ENCODE measurements at regions not wholly inside any gene's neighbourhood (a gene's known extent, or its start where the extent isn't known, plus 50 kb on each side); places are given as distances from the start of the nearest gene placed in this dataset.

DNA sequence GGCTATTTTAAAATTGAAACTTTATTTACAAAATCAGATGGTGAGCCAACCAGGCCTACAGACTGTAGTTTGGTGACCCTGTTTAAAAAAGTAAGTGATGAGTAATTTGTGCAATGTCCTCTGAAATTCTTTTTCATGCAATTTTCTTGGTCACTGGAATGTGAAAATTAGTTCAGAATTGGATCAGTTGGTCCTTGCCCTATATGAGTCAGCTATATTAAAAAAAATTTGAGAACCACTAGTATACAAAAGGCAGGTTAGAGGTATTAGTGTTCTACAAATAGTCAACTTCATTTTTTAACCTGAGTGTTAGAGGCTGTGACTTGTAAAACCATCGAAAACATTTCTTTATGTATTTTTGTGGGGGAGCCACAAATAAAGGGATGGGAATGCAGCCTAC, 91.1 kb upstream of the NXPH2 start:
- no peaks in the 10 kb centered on the region for H3K9me3 ChIP-seq (ENCODE audit: insufficient read depth, low read length)
- H3K4me3 ChIP-seq (ENCODE audit: insufficient read depth, low read length, poor library complexity, severe bottlenecking): no peak overlapping the region
- H3K36me3 ChIP-seq (ENCODE audit: low read length): no peaks in the 10 kb centered on the region
- H3K9me2 ChIP-seq (replicated peaks; ENCODE audit: insufficient read depth, low read length): no peaks in the 10 kb centered on the region
- H4K20me1 ChIP-seq (ENCODE audit: low read depth, low read length): no peaks in the 10 kb centered on the region
- H2AFZ ChIP-seq (ENCODE audit: low read depth, low read length, severe bottlenecking): no peak overlapping the region
- H3K9ac ChIP-seq (ENCODE audit: low read length): no peak overlapping the region
- no peak overlapping the region for H3K27ac ChIP-seq (ENCODE audit: low read depth, low read length)
- TF ChIP-seq EZH2phosphoT487 (conservative IDR thresholded peaks at IDR 0.05; ENCODE audit: low read length): no peak
- H3K4me2 ChIP-seq (ENCODE audit: low read depth, low read length, poor library complexity, severe bottlenecking): no peak overlapping the region
- H3F3A ChIP-seq (ENCODE audit: insufficient read depth): no peaks in the 10 kb centered on the region
- no peaks in the 10 kb centered on the region for H3K27me3 ChIP-seq (ENCODE audit: low read length)
- H3K79me2 ChIP-seq (ENCODE audit: insufficient read depth, low read length): no peaks in the 10 kb centered on the region

GRCh38 chr2:138867341-138867740, 87.2 kb upstream of the NXPH2 start:
- no peaks in the 10 kb centered on the region for H4K20me1 ChIP-seq (ENCODE audit: low read depth, low read length)
- no peaks in the 10 kb centered on the region for H3K9me3 ChIP-seq (ENCODE audit: insufficient read depth, low read length)
- TF ChIP-seq CTCF (IDR thresholded peaks at IDR 0.05; ENCODE audit: insufficient read depth, low read length, poor library complexity, severe bottlenecking) (no peak), EZH2phosphoT487 (conservative IDR thresholded peaks at IDR 0.05; ENCODE audit: low read length) (no peak)
- H3K4me2 ChIP-seq (ENCODE audit: low read depth, low read length, poor library complexity, severe bottlenecking): no peak overlapping the region
- H2AFZ ChIP-seq (ENCODE audit: low read depth, low read length, severe bottlenecking): no peak overlapping the region
- no peak overlapping the region for H3K27ac ChIP-seq (ENCODE audit: low read depth, low read length)
- H3K36me3 ChIP-seq (ENCODE audit: low read length): no peaks in the 10 kb centered on the region
- H3K9ac ChIP-seq (ENCODE audit: low read length): no peak overlapping the region
- no peak overlapping the region for H3K4me3 ChIP-seq (ENCODE audit: insufficient read depth, low read length, poor library complexity, severe bottlenecking)
- no peaks in the 10 kb centered on the region for H3K27me3 ChIP-seq (ENCODE audit: low read length)
- H3K9me2 ChIP-seq (replicated peaks; ENCODE audit: insufficient read depth, low read length): no peaks in the 10 kb centered on the region
- H3K79me2 ChIP-seq (ENCODE audit: insufficient read depth, low read length): no peaks in the 10 kb centered on the region
- H3F3A ChIP-seq (ENCODE audit: insufficient read depth): no peaks in the 10 kb centered on the region

GRCh38 chr2:138866797-138867196, 86.6 kb upstream of the NXPH2 start:
- no peaks in the 10 kb centered on the region for H4K20me1 ChIP-seq (ENCODE audit: low read depth, low read length)
- no peak overlapping the region for H2AFZ ChIP-seq (ENCODE audit: low read depth, low read length, severe bottlenecking)
- H3K9ac ChIP-seq (ENCODE audit: low read length): no peak overlapping the region
- H3K9me3 ChIP-seq (ENCODE audit: insufficient read depth, low read length): no peaks in the 10 kb centered on the region
- H3K9me2 ChIP-seq (replicated peaks; ENCODE audit: insufficient read depth, low read length): no peaks in the 10 kb centered on the region
- TF ChIP-seq CTCF (IDR thresholded peaks at IDR 0.05; ENCODE audit: insufficient read depth, low read length, poor library complexity, severe bottlenecking): no peak
- TF ChIP-seq EZH2phosphoT487 (conservative IDR thresholded peaks at IDR 0.05; ENCODE audit: low read length): no peak
- H3K79me2 ChIP-seq (ENCODE audit: insufficient read depth, low read length): no peaks in the 10 kb centered on the region
- H3K27ac ChIP-seq (ENCODE audit: low read depth, low read length): no peak overlapping the region
- H3F3A ChIP-seq (ENCODE audit: insufficient read depth): no peaks in the 10 kb centered on the region
- no peaks in the 10 kb centered on the region for H3K36me3 ChIP-seq (ENCODE audit: low read length)
- no peak overlapping the region for H3K4me3 ChIP-seq (ENCODE audit: insufficient read depth, low read length, poor library complexity, severe bottlenecking)
- H3K27me3 ChIP-seq (ENCODE audit: low read length): no peaks in the 10 kb centered on the region
- no peak overlapping the region for H3K4me2 ChIP-seq (ENCODE audit: low read depth, low read length, poor library complexity, severe bottlenecking)

GRCh38 chr2:138853761-138854160, 73.6 kb upstream of the NXPH2 start:
- Histone ChIP-seq H3K4me2 (ENCODE audit: low read depth, low read length, poor library complexity, severe bottlenecking) (no peak overlapping the region), H3F3A (ENCODE audit: insufficient read depth) (no peaks in the 10 kb centered on the region), H4K20me1 (ENCODE audit: low read depth, low read length) (no peaks in the 10 kb centered on the region), H3K9me2 (replicated peaks; ENCODE audit: insufficient read depth, low read length) (no peaks in the 10 kb centered on the region), H3K79me2 (ENCODE audit: insufficient read depth, low read length) (no peaks in the 10 kb centered on the region), H3K9me3 (ENCODE audit: insufficient read depth, low read length) (no peaks in the 10 kb centered on the region), H3K9ac (ENCODE audit: low read length) (no peak overlapping the region), H3K4me3 (ENCODE audit: insufficient read depth, low read length, poor library complexity, severe bottlenecking) (no peak overlapping the region), H3K27me3 (ENCODE audit: low read length) (no peaks in the 10 kb centered on the region), H3K27ac (ENCODE audit: low read depth, low read length) (no peak overlapping the region), H3K36me3 (ENCODE audit: low read length) (no peaks in the 10 kb centered on the region), H2AFZ (ENCODE audit: low read depth, low read length, severe bottlenecking) (no peak overlapping the region)
- no peak for TF ChIP-seq CTCF (IDR thresholded peaks at IDR 0.05; ENCODE audit: insufficient read depth, low read length, poor library complexity, severe bottlenecking)
- no peak for TF ChIP-seq EZH2phosphoT487 (conservative IDR thresholded peaks at IDR 0.05; ENCODE audit: low read length)
